ENCODE measurements at regions not wholly inside any gene's neighbourhood (a gene's known extent, or its start where the extent isn't known, plus 50 kb on each side); places are given as distances from the start of the nearest gene placed in this dataset.

DNA sequence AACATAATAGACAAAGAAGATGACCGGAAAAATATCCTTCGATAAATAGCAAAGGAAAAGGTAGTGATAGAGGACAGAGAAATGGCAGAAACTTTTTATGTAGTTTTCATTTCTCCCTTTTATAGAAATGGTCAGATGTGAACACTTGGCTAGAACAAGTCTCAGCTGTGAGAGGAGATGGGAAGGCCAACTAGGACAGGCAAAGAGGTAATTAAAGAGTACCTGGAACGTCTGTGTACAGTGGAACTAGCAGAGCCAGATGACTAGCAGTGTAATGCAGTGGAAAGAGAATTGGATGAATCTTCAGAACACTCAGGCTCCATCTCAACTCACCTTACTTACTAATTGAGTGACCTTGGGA, 69.2 kb downstream of the NABP1 start:
- ATAC-seq (ENCODE audit: poor library complexity) (no peak), DNase-seq (no peak)
- Histone ChIP-seq H3K4me1 (ENCODE audit: insufficient read depth, low read length) (no peaks in the 10 kb centered on the region), H3K36me3 (ENCODE audit: insufficient read depth, low read length) (no peaks in the 10 kb centered on the region), H3K9me3 (ENCODE audit: control insufficient read depth in 1 of 2, insufficient read depth in 1 of 2, low read length in 2 of 2) (no peaks in the 10 kb centered on the region), H3K27ac (ENCODE audit: low read depth in 1 of 2, low read length in 2 of 2) (no peak overlapping the region), H3K4me3 (ENCODE audit: low read length) (no peak overlapping the region), H3K27me3 (ENCODE audit: control insufficient read depth in 1 of 2, insufficient read depth in 2 of 2, low read length in 2 of 2) (peaks cover 0 to 6% of the 10 kb centered on the region in 2 experiments)
- H3K4me3 Mint-ChIP-seq = no peak overlapping the region
- H3K4me1 Mint-ChIP-seq (ENCODE audit: low read depth) = no peaks in the 10 kb centered on the region
- H3K9me3 Mint-ChIP-seq = no peaks in the 10 kb centered on the region
- intact Hi-C loops (cut with DNase I, micrococcal nuclease) = no loop called here
- no peak overlapping the region for H3K27ac Mint-ChIP-seq
- POLR2A ChIA-PET = no interaction called here
- TF ChIP-seq, protein P1, sequence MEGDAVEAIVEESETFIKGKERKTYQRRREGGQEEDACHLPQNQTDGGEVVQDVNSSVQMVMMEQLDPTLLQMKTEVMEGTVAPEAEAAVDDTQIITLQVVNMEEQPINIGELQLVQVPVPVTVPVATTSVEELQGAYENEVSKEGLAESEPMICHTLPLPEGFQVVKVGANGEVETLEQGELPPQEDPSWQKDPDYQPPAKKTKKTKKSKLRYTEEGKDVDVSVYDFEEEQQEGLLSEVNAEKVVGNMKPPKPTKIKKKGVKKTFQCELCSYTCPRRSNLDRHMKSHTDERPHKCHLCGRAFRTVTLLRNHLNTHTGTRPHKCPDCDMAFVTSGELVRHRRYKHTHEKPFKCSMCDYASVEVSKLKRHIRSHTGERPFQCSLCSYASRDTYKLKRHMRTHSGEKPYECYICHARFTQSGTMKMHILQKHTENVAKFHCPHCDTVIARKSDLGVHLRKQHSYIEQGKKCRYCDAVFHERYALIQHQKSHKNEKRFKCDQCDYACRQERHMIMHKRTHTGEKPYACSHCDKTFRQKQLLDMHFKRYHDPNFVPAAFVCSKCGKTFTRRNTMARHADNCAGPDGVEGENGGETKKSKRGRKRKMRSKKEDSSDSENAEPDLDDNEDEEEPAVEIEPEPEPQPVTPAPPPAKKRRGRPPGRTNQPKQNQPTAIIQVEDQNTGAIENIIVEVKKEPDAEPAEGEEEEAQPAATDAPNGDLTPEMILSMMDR (IDR thresholded peaks at IDR 0.05) = no peak
- CTCF ChIA-PET = no interaction called here
- no peaks in the 10 kb centered on the region for H3K36me3 Mint-ChIP-seq (ENCODE audit: low read depth)
- peaks cover 47% of the 10 kb centered on the region for H3K27me3 Mint-ChIP-seq

GRCh38 chr2:191748059-191748461, 70.1 kb downstream of the NABP1 start:
- ChIA-PET CTCF (interaction anchor here (1.7 kb wide), 1 partner anchor 10 kb away, joined by 5 read pairs; no protein-coding TSS in a partner anchor), POLR2A (no interaction called here)
- no peaks in the 10 kb centered on the region for H3K4me1 ChIP-seq (ENCODE audit: insufficient read depth, low read length)
- intact Hi-C loops (cut with DNase I, micrococcal nuclease) = no loop called here
- H3K9me3 Mint-ChIP-seq = no peaks in the 10 kb centered on the region
- no peak overlapping the region for H3K27ac Mint-ChIP-seq
- H3K27me3 Mint-ChIP-seq = peaks cover 55% of the 10 kb centered on the region
- DNase-seq (no peak), ATAC-seq (ENCODE audit: poor library complexity) (no peak)
- TF ChIP-seq, protein P1 (IDR thresholded peaks at IDR 0.05) = no peak
- H3K27ac ChIP-seq (ENCODE audit: low read depth in 1 of 2, low read length in 2 of 2) = no peak overlapping the region
- H3K36me3 Mint-ChIP-seq (ENCODE audit: low read depth) = no peaks in the 10 kb centered on the region
- H3K4me3 ChIP-seq (ENCODE audit: low read length) = no peak overlapping the region
- H3K9me3 ChIP-seq (ENCODE audit: control insufficient read depth in 1 of 2, insufficient read depth in 1 of 2, low read length in 2 of 2) = no peaks in the 10 kb centered on the region
- no peaks in the 10 kb centered on the region for H3K36me3 ChIP-seq (ENCODE audit: insufficient read depth, low read length)
- H3K27me3 ChIP-seq (ENCODE audit: control insufficient read depth in 1 of 2, insufficient read depth in 2 of 2, low read length in 2 of 2) = peaks cover 0 to 6% of the 10 kb centered on the region in 2 experiments
- no peak overlapping the region for H3K4me3 Mint-ChIP-seq
- H3K4me1 Mint-ChIP-seq (ENCODE audit: low read depth) = no peaks in the 10 kb centered on the region

- Mint-ChIP-seq H3K4me3 (no peak overlapping the region), H3K27me3 (peaks cover 55% of the 10 kb centered on the region), H3K36me3 (ENCODE audit: low read depth) (no peaks in the 10 kb centered on the region), H3K4me1 (ENCODE audit: low read depth) (no peaks in the 10 kb centered on the region), H3K27ac (no peak overlapping the region), H3K9me3 (no peaks in the 10 kb centered on the region)
- Histone ChIP-seq H3K36me3 (ENCODE audit: insufficient read depth, low read length) (no peaks in the 10 kb centered on the region), H3K4me1 (ENCODE audit: insufficient read depth, low read length) (no peaks in the 10 kb centered on the region), H3K9me3 (ENCODE audit: control insufficient read depth in 1 of 2, insufficient read depth in 1 of 2, low read length in 2 of 2) (no peaks in the 10 kb centered on the region), H3K27me3 (ENCODE audit: control insufficient read depth in 1 of 2, insufficient read depth in 2 of 2, low read length in 2 of 2) (peaks cover 0 to 6% of the 10 kb centered on the region in 2 experiments), H3K27ac (ENCODE audit: low read depth in 1 of 2, low read length in 2 of 2) (no peak overlapping the region), H3K4me3 (ENCODE audit: low read length) (no peak overlapping the region)
- intact Hi-C loops (cut with DNase I, micrococcal nuclease) = no loop called here
- no peak for ATAC-seq (ENCODE audit: poor library complexity)
- DNase-seq = no peak
- TF ChIP-seq, protein P1 (IDR thresholded peaks at IDR 0.05) = no peak
- ChIA-PET CTCF (interaction anchor here (1.7 kb wide), 1 partner anchor 10 kb away, joined by 5 read pairs; no protein-coding TSS in a partner anchor), POLR2A (no interaction called here)
Observed at GRCh38 chr2:191748528-191749180, 70.7 kb downstream of the NABP1 start.
